Hepatocyte (in vitro differentiated cells): ENCODE measurements at regions not wholly inside any gene's neighbourhood (a gene's known extent, or its start where the extent isn't known, plus 50 kb on each side); places are given as distances from the start of the nearest gene placed in this dataset.

Experiments
- CTCF ChIP-seq: fragments of 200-600 bp; sonication (generic); IDR thresholded peaks from 2 replicates; pipeline ENCODE4 v1.5.1; 2016; ENCODE audit warnings: antibody characterized with exemption, mild to moderate bottlenecking; ENCODE audit not compliant: poor library complexity
- EZH2 ChIP-seq: fragments of 200-600 bp; sonication (generic); IDR thresholded peaks from 2 replicates; pipeline ENCODE4 v1.6.1; 2016; ENCODE audit warnings: antibody characterized with exemption, mild to moderate bottlenecking, borderline replicate concordance
- EZH2phosphoT487 ChIP-seq: fragments of 200-600 bp; sonication (generic); IDR thresholded peaks from one replicate; pipeline ENCODE4 v1.6.1; 2018; ENCODE audit warnings: antibody characterized with exemption, mild to moderate bottlenecking, low read depth, moderate library complexity; ENCODE audit not compliant: unreplicated experiment, severe bottlenecking

- TF ChIP-seq CTCF (no peak), EZH2 (no peak), EZH2phosphoT487 (no peak)
These were observed 431.0 kb upstream of the TMPO start for GRCh38 chr12:98084391-98084790.
